ENCODE measurements at regions not wholly inside any gene's neighbourhood (a gene's known extent, or its start where the extent isn't known, plus 50 kb on each side); places are given as distances from the start of the nearest gene placed in this dataset.
"Not testable (repeated sequence)": the region's sequence is repeated elsewhere in the genome, so short reads cannot be mapped to it uniquely, and the experiment has no call there.

GRCh38 chr7:94188350-94188749, 184.2 kb upstream of the BET1 start:
- TF ChIP-seq, protein P1, sequence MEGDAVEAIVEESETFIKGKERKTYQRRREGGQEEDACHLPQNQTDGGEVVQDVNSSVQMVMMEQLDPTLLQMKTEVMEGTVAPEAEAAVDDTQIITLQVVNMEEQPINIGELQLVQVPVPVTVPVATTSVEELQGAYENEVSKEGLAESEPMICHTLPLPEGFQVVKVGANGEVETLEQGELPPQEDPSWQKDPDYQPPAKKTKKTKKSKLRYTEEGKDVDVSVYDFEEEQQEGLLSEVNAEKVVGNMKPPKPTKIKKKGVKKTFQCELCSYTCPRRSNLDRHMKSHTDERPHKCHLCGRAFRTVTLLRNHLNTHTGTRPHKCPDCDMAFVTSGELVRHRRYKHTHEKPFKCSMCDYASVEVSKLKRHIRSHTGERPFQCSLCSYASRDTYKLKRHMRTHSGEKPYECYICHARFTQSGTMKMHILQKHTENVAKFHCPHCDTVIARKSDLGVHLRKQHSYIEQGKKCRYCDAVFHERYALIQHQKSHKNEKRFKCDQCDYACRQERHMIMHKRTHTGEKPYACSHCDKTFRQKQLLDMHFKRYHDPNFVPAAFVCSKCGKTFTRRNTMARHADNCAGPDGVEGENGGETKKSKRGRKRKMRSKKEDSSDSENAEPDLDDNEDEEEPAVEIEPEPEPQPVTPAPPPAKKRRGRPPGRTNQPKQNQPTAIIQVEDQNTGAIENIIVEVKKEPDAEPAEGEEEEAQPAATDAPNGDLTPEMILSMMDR (IDR thresholded peaks at IDR 0.05) = no peak
- Histone ChIP-seq H3K27ac (no peak overlapping the region), H3K4me1 (peaks cover 0 to 5% of the 10 kb centered on the region in 2 donors), H3K4me3 (no peak overlapping the region), H3K9me3 (no peaks in the 10 kb centered on the region), H3K36me3 (no peaks in the 10 kb centered on the region), H3K27me3 (no peaks in the 10 kb centered on the region)
- ATAC-seq = no peak
- intact Hi-C loops (cut with DNase I) = no loop called here
- no peak for DNase-seq

- Histone ChIP-seq H3K4me3 (no peak overlapping the region), H3K27ac (no peak overlapping the region), H3K4me1 (no peaks in the 10 kb centered on the region), H3K27me3 (no peaks in the 10 kb centered on the region), H3K9me3 (no peaks in the 10 kb centered on the region), H3K36me3 (no peaks in the 10 kb centered on the region)
- TF ChIP-seq, protein P1 (IDR thresholded peaks at IDR 0.05) = no peak
- ATAC-seq = peak; percentile 77
- peak in 3 of 4 donors; percentile 29 to 66 (median 40) for DNase-seq
- intact Hi-C loops (cut with DNase I) = no loop called here
Observed at GRCh38 chr7:94190599-94191061, 186.5 kb upstream of the BET1 start.

GRCh38 chr7:94194426-94194825, 190.3 kb upstream of the BET1 start:
- H3K4me3 ChIP-seq; H3K9me3 ChIP-seq; DNase-seq; H3K27ac ChIP-seq; H3K36me3 ChIP-seq; intact Hi-C loops (cut with DNase I); H3K4me1 ChIP-seq; ATAC-seq; H3K27me3 ChIP-seq: not testable (repeated sequence)

DNA sequence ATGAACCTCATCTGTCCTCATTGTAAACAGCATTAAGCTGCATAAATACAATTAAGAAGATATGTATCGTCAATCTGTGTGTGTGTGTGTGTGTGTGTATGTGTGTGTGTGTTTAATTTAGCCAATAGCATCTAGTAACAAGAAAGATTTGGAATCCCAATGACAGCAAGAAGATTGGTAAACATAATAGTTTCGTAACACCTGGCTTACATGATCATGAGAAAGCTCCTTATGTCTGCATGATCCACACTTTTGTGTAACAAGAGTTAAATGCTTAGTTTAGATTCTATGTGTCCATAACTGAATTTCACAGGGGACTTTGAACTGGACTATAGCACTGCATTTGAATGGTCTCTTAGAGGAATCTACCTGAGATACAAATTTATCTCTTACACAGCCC, 191.0 kb upstream of the BET1 start:
- no peaks in the 10 kb centered on the region for H3K4me1 ChIP-seq
- intact Hi-C loops (cut with DNase I) = no loop called here
- ATAC-seq (no peak), DNase-seq (no peak)
- TF ChIP-seq, protein P1 (IDR thresholded peaks at IDR 0.05) = no peak
- no peak overlapping the region for H3K27ac ChIP-seq
- H3K27me3 ChIP-seq = no peaks in the 10 kb centered on the region
- no peaks in the 10 kb centered on the region for H3K36me3 ChIP-seq
- H3K4me3 ChIP-seq = no peak overlapping the region
- no peaks in the 10 kb centered on the region for H3K9me3 ChIP-seq

DNA sequence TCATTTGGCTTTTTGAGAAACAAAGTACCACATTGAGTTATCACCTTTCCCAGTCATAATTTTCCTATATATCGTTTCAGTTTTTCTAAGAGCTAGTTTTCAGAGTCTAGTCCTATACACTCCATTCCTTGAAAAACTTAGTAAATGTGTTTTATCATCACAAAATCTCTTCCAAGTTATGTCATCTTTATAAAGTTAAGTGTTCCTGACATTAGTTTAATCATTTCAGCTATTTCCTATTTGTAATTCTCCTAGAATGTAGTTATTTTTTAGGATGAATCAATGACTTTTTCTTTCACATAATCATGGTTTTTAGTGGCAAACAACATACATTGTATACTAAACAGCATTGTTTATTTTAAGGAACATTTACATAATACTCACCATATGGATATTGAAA, 191.7 kb upstream of the BET1 start:
- no peaks in the 10 kb centered on the region for H3K27me3 ChIP-seq
- TF ChIP-seq, protein P1 (IDR thresholded peaks at IDR 0.05) = no peak
- no peaks in the 10 kb centered on the region for H3K36me3 ChIP-seq
- no peak for ATAC-seq
- H3K27ac ChIP-seq = no peak overlapping the region
- DNase-seq = no peak
- H3K9me3 ChIP-seq = no peaks in the 10 kb centered on the region
- no peaks in the 10 kb centered on the region for H3K4me1 ChIP-seq
- intact Hi-C loops (cut with DNase I) = no loop called here
- H3K4me3 ChIP-seq = no peak overlapping the region

GRCh38 chr7:94205529-94205928, 189.2 kb upstream of the COL1A2 start:
- DNase-seq = no peak
- TF ChIP-seq, protein P1 (IDR thresholded peaks at IDR 0.05) = no peak
- H3K4me1 ChIP-seq = no peaks in the 10 kb centered on the region
- no peak overlapping the region for H3K27ac ChIP-seq
- H3K9me3 ChIP-seq = no peaks in the 10 kb centered on the region
- no peak overlapping the region for H3K4me3 ChIP-seq
- no peaks in the 10 kb centered on the region for H3K27me3 ChIP-seq
- H3K36me3 ChIP-seq = no peaks in the 10 kb centered on the region
- no peak for ATAC-seq
- intact Hi-C loops (cut with DNase I) = no loop called here

Data from left lung (tissue), 4 donors.